Esophagus squamous epithelium (tissue), 4 donors: ENCODE measurements at regions not wholly inside any gene's neighbourhood (a gene's known extent, or its start where the extent isn't known, plus 50 kb on each side); places are given as distances from the start of the nearest gene placed in this dataset.

Source experiments
- CTCF ChIP-seq, 6 experiments: fragments of 450-650 bp in 4 of 6; fragments of 200-600 bp in 2 of 6; sonication (generic) in 2 of 6; IDR thresholded peaks; one replicate each; pipeline ENCODE4 v1.5.1; 2016 to 2019; ENCODE audit warnings: antibody characterized with exemption in 6 of 6, mild to moderate bottlenecking in 4 of 6, moderate library complexity in 4 of 6
- POLR2A ChIP-seq, 4 donors: fragments of 450-650 bp; IDR thresholded peaks; one replicate each; pipeline ENCODE4 v1.6.1; 2017; ENCODE audit warnings: antibody characterized with exemption in 4 of 4, mild to moderate bottlenecking in 4 of 4, moderate library complexity in 3 of 4

GRCh38 chr18:64202210-64202836 lies 53.4 kb upstream of the LINC00305 start:
- no peak for TF ChIP-seq CTCF (IDR thresholded peaks at IDR 0.05)
- no peak for TF ChIP-seq POLR2A (IDR thresholded peaks at IDR 0.05)
